DND-41 (cell line): ENCODE measurements at regions not wholly inside any gene's neighbourhood (a gene's known extent, or its start where the extent isn't known, plus 50 kb on each side); places are given as distances from the start of the nearest gene placed in this dataset.

Source experiments
- ATAC-seq: fragments of 200-7000 bp; cut with Tn5 transposase; 3 replicates; pipeline ENCODE4 v1.9.1; 2021; ENCODE audit warnings: low read depth; ENCODE audit not compliant: insufficient read depth
- DNase-seq: peaks from one replicate; pipeline ENCODE4 v3.0.0-alpha.2; 2020
- H2AFZ ChIP-seq: 2 replicates; pipeline ENCODE4 v1.6.0; 2012; ENCODE audit warnings: low read depth, low read length
- H3K27ac ChIP-seq: 2 replicates; pipeline ENCODE4 v1.5.1; 2012; ENCODE audit warnings: low read length, inconsistent platforms
- H3K27me3 ChIP-seq: fragments of 200-600 bp; sonication (generic); 2 replicates; pipeline ENCODE4 v1.6.0; 2012; ENCODE audit warnings: low read length, mild to moderate bottlenecking, inconsistent platforms; ENCODE audit not compliant: insufficient read depth, poor library complexity
- H3K36me3 ChIP-seq: 2 replicates; pipeline ENCODE4 v1.5.1; 2012; ENCODE audit warnings: low read length, inconsistent platforms; ENCODE audit not compliant: insufficient read depth
- H3K4me1 ChIP-seq: 2 replicates; pipeline ENCODE4 v1.5.1; 2012; ENCODE audit warnings: mild to moderate bottlenecking, low read length; ENCODE audit not compliant: insufficient read depth
- H3K4me2 ChIP-seq: 2 replicates; pipeline ENCODE4 v1.6.0; 2012; ENCODE audit warnings: mild to moderate bottlenecking, moderate library complexity, low read length, inconsistent platforms; ENCODE audit not compliant: insufficient read depth
- H3K4me3 ChIP-seq, 2 experiments: fragments of 200-600 bp in 1 of 2; shearing (Covaris generic) in 1 of 2; 2 replicates each; pipeline ENCODE4 v1.5.1; 2012 to 2016; ENCODE audit warnings: inconsistent platforms in 2 of 2, low read length in 2 of 2, mild to moderate bottlenecking in 2 of 2, low read depth in 1 of 2, moderate library complexity in 1 of 2
- H3K79me2 ChIP-seq: 2 replicates; pipeline ENCODE4 v1.6.0; 2012; ENCODE audit warnings: low read length, inconsistent platforms; ENCODE audit not compliant: insufficient read depth
- H3K9ac ChIP-seq: 2 replicates; pipeline ENCODE4 v1.6.0; 2012; ENCODE audit warnings: low read depth, mild to moderate bottlenecking, inconsistent platforms, low read length, moderate library complexity
- H3K9me3 ChIP-seq: 2 replicates; pipeline ENCODE4 v1.5.1; 2012; ENCODE audit warnings: low read length, moderate library complexity, mild to moderate bottlenecking, inconsistent platforms; ENCODE audit not compliant: insufficient read depth, severe bottlenecking
- H4K20me1 ChIP-seq: 2 replicates; pipeline ENCODE4 v1.6.0; 2012; ENCODE audit warnings: low read length; ENCODE audit not compliant: insufficient read depth
- EZH2 ChIP-seq: IDR thresholded peaks from 3 replicates; pipeline ENCODE4 v1.6.1; 2012; ENCODE audit warnings: borderline replicate concordance, low read depth, mild to moderate bottlenecking, moderate library complexity, low read length, inconsistent platforms; ENCODE audit not compliant: severe bottlenecking
- TF ChIP-seq, protein P1 (sequence below): IDR thresholded peaks from 2 replicates; pipeline ENCODE4 v1.5.1; 2012; ENCODE audit warnings: borderline replicate concordance, low read length, moderate library complexity, mild to moderate bottlenecking; ENCODE audit not compliant: poor library complexity, severe bottlenecking; ENCODE audit errors: extremely low read depth

DNA sequence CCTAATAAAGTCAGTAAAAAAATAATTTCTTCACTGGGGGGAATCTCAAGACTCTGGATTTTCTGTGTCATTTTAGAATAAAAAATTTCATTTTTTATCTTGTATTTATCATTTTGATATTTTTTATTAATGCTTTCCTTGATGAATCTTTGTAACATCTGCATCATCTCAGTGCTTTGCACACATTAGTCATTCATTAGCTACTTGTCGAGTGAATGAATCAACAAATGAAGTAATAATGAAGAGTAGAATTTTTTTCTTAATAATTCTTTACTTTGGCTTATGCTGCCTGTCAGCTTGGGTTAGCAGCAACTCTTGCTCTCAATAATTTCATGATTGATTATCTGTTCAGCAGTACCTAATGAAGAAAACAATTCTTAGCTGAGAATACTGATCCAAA lies 530.8 kb downstream of the GRXCR1 start:
- Histone ChIP-seq H3K36me3 (no peaks in the 10 kb centered on the region), H3K27ac (no peak overlapping the region), H4K20me1 (no peaks in the 10 kb centered on the region), H2AFZ (no peak overlapping the region), H3K4me1 (no peaks in the 10 kb centered on the region), H3K4me3 (no peak overlapping the region), H3K9ac (no peak overlapping the region), H3K79me2 (no peaks in the 10 kb centered on the region), H3K27me3 (no peaks in the 10 kb centered on the region), H3K4me2 (no peak overlapping the region), H3K9me3 (no peaks in the 10 kb centered on the region)
- no peak for TF ChIP-seq EZH2
- TF ChIP-seq, protein P1, sequence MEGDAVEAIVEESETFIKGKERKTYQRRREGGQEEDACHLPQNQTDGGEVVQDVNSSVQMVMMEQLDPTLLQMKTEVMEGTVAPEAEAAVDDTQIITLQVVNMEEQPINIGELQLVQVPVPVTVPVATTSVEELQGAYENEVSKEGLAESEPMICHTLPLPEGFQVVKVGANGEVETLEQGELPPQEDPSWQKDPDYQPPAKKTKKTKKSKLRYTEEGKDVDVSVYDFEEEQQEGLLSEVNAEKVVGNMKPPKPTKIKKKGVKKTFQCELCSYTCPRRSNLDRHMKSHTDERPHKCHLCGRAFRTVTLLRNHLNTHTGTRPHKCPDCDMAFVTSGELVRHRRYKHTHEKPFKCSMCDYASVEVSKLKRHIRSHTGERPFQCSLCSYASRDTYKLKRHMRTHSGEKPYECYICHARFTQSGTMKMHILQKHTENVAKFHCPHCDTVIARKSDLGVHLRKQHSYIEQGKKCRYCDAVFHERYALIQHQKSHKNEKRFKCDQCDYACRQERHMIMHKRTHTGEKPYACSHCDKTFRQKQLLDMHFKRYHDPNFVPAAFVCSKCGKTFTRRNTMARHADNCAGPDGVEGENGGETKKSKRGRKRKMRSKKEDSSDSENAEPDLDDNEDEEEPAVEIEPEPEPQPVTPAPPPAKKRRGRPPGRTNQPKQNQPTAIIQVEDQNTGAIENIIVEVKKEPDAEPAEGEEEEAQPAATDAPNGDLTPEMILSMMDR, result no peak
- DNase-seq (no peak), ATAC-seq (no peak)

DNA sequence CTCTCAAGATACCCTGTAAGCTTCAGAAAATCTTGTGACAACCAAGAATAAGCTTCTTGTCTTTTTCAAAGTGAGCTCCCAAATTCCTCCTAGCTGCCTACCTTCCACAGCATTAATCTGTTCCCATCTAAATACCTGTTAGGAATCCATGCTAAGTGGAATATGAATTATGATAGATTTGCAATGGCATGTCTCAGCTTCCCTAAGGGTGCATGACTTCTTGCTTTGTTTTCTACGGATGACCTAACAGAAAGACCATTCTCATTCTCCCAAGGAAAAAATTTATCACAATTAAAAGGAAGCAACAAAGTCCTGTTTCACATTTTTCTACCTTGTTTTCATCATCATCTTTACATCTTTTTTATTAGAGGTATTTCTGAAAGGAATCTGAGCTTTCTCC lies 532.7 kb downstream of the GRXCR1 start:
- Histone ChIP-seq H3K36me3 (no peaks in the 10 kb centered on the region), H3K4me2 (no peak overlapping the region), H3K27ac (no peak overlapping the region), H2AFZ (no peak overlapping the region), H3K27me3 (no peaks in the 10 kb centered on the region), H3K4me3 (no peak overlapping the region), H3K9me3 (no peaks in the 10 kb centered on the region), H4K20me1 (no peaks in the 10 kb centered on the region), H3K79me2 (no peaks in the 10 kb centered on the region), H3K4me1 (no peaks in the 10 kb centered on the region), H3K9ac (no peak overlapping the region)
- ATAC-seq (no peak), DNase-seq (no peak)
- TF ChIP-seq, protein P1, result no peak
- no peak for TF ChIP-seq EZH2

DNA sequence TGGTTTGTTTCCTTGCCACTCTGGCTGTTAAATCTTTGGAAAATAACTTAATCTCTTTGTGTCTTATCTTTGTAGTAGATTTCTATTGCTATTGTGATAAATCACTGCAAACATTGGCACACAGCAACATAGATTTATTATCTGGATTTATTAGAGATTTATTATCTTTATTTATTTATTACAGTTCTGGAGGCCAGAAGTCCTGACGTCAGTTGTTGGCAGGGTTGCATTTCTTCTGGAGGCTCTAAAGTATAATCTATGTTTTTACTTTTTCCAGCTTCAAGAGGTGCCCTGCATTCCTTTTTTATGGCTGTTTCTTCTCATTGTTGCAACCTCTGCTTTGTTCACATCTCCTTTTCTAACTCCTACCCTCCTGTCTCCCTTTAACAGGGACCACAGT lies 542.8 kb downstream of the GRXCR1 start:
- no peaks in the 10 kb centered on the region for H3K4me1 ChIP-seq
- TF ChIP-seq, protein P1, result no peak
- no peak for TF ChIP-seq EZH2
- no peak overlapping the region for H3K27ac ChIP-seq
- no peaks in the 10 kb centered on the region for H4K20me1 ChIP-seq
- no peak overlapping the region for H3K9ac ChIP-seq
- DNase-seq (no peak), ATAC-seq (no peak)
- H3K4me3 ChIP-seq, result no peak overlapping the region
- no peaks in the 10 kb centered on the region for H3K79me2 ChIP-seq
- H3K4me2 ChIP-seq, result no peak overlapping the region
- H3K9me3 ChIP-seq, result peaks cover 6% of the 10 kb centered on the region
- H3K27me3 ChIP-seq, result no peaks in the 10 kb centered on the region
- no peaks in the 10 kb centered on the region for H3K36me3 ChIP-seq
- H2AFZ ChIP-seq, result no peak overlapping the region

DNA sequence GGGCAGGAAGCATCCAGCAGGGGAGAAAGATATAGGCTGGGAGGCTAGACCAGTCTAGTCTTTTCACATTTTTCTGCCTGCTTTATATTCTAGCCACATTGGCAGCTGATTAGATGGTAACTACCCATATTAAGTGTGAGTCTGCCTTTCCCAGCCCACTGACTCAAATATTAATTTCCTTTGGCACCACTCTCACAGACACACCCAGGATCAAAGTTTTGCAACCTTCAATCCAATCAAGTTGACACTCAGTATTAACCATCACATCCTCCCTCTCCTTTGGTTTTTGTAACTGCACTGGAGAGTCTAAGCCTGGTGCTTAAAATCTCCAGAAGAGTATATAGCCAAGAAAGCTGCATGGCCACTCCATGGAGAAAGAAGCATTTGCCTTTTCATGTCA lies 560.4 kb downstream of the GRXCR1 start:
- ATAC-seq, result peak; percentile 71
- no peaks in the 10 kb centered on the region for H3K79me2 ChIP-seq
- no peak overlapping the region for H2AFZ ChIP-seq

More for the DNA sequence above, 560.4 kb downstream of the GRXCR1 start:
- Histone ChIP-seq H3K9ac (no peak overlapping the region), H3K4me1 (no peaks in the 10 kb centered on the region), H3K36me3 (no peaks in the 10 kb centered on the region), H3K27me3 (no peaks in the 10 kb centered on the region), H3K4me2 (no peak overlapping the region), H3K9me3 (no peaks in the 10 kb centered on the region), H4K20me1 (no peaks in the 10 kb centered on the region), H3K27ac (no peak overlapping the region), H3K4me3 (no peak overlapping the region)
- TF ChIP-seq EZH2, result no peak
- TF ChIP-seq, protein P1, result no peak
- no peak for DNase-seq
